ENCODE measurements at regions not wholly inside any gene's neighbourhood (a gene's known extent, or its start where the extent isn't known, plus 50 kb on each side); places are given as distances from the start of the nearest gene placed in this dataset.

DNA sequence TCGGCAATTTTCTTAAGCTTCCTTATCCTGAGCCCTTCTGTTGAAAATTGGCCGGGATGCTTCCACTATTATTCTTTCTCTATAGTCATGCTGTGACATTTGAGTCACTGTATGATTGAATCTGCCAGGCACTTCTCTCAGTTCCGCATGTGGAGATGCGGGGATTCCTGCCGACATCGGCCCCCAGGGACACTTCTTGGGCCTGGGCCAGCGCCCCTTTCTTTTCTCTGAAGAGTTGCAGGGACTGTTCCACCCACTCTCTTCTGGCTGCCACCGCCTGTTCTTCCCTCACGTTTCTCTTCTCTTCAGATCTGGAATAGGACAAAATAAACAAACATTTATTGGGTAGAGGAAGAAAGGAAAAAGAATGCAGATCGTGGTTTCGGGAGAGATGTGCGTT lies 310.1 kb downstream of the ETNK1 start:
- TF ChIP-seq CTCF (conservative IDR thresholded peaks at IDR 0.05; ENCODE audit: low read length) (no peak), EZH2phosphoT487 (IDR thresholded peaks at IDR 0.05; ENCODE audit: borderline replicate concordance) (no peak)

Measured in Loucy (cell line).